Iris pigment epithelial cell (primary cell): ENCODE measurements at regions not wholly inside any gene's neighbourhood (a gene's known extent, or its start where the extent isn't known, plus 50 kb on each side); places are given as distances from the start of the nearest gene placed in this dataset.
A peak's percentile ranks its signal among the peaks of the same experiment; 100 is the strongest.

Experiments used
- DNase-seq: peaks from one replicate; pipeline ENCODE4 v3.0.0-alpha.2; 2011; ENCODE audit warnings: low read depth

GRCh38 chr2:196535742-196536141 lies 103.8 kb upstream of the CCDC150 start:
- no peak for DNase-seq

GRCh38 chr2:196537311-196537710 lies 102.2 kb upstream of the CCDC150 start:
- no peak for DNase-seq

GRCh38 chr2:196538189-196538588 lies 101.3 kb upstream of the CCDC150 start:
- DNase-seq: no peak

GRCh38 chr2:196538646-196539045 lies 100.9 kb upstream of the CCDC150 start:
- no peak for DNase-seq

GRCh38 chr2:196544906-196545433 lies 94.5 kb upstream of the CCDC150 start:
- DNase-seq: no peak

- DNase-seq: no peak
Observed at GRCh38 chr2:196546151-196546919, 93.2 kb upstream of the CCDC150 start.

- DNase-seq: no peak
Observed at GRCh38 chr2:196549052-196549451, 90.5 kb upstream of the CCDC150 start.

- DNase-seq: no peak
Observed at GRCh38 chr2:196551014-196551413, 88.5 kb upstream of the CCDC150 start.

GRCh38 chr2:196555161-196555560 lies 84.4 kb upstream of the CCDC150 start:
- DNase-seq: no peak

- DNase-seq: no peak
Observed at GRCh38 chr2:196555726-196556125, 83.8 kb upstream of the CCDC150 start.

GRCh38 chr2:196558497-196558896 lies 81.0 kb upstream of the CCDC150 start:
- DNase-seq: no peak

- no peak for DNase-seq
Observed at GRCh38 chr2:196563876-196564275, 75.6 kb upstream of the CCDC150 start.

GRCh38 chr2:196565106-196565765 lies 74.3 kb upstream of the CCDC150 start:
- no peak for DNase-seq

GRCh38 chr2:196565982-196566381 lies 73.5 kb upstream of the CCDC150 start:
- DNase-seq: no peak

GRCh38 chr2:196566961-196567666 lies 72.4 kb upstream of the CCDC150 start:
- DNase-seq: no peak

- DNase-seq: no peak
Observed at GRCh38 chr2:196568506-196568905, 71.0 kb upstream of the CCDC150 start.

GRCh38 chr2:196584903-196585302 lies 54.6 kb upstream of the CCDC150 start:
- no peak for DNase-seq

GRCh38 chr2:196586511-196586991 lies 53.0 kb upstream of the CCDC150 start:
- DNase-seq: peak; percentile 80

GRCh38 chr2:196587056-196587455 lies 52.5 kb upstream of the CCDC150 start:
- DNase-seq: no peak

GRCh38 chr2:196587739-196588138 lies 51.8 kb upstream of the CCDC150 start:
- DNase-seq: no peak

- DNase-seq: no peak
Observed at GRCh38 chr2:196589419-196589818, 50.1 kb upstream of the CCDC150 start.
